Right ventricle myocardium superior (tissue), 1 donor: ENCODE measurements at regions not wholly inside any gene's neighbourhood (a gene's known extent, or its start where the extent isn't known, plus 50 kb on each side); places are given as distances from the start of the nearest gene placed in this dataset.

Experiments
- ATAC-seq: fragments of 200-7000 bp; cut with Tn5 transposase; one replicate; pipeline ENCODE4 v1.9.1; 2020; ENCODE audit warnings: mild to moderate bottlenecking; ENCODE audit not compliant: poor library complexity
- DNase-seq: peaks from one replicate; pipeline ENCODE4 v3.0.0-alpha.2; 2020
- intact Hi-C: fragments of 100-400 bp; cut with DNase I; formaldehyde crosslinking; loops from one replicate; pipeline ENCODE4 v1.11.2; 2022
- donor health status: DM: no; HTN: yes; CAD: no; lungs with severe emphysema.

GRCh38 chr12:112559784-112560183, 141.0 kb downstream of the PTPN11 start:
- ATAC-seq = no peak
- no peak for DNase-seq
- intact Hi-C loops = no loop called here

- intact Hi-C loops = no loop called here
- no peak for DNase-seq
- no peak for ATAC-seq
These were observed 145.5 kb downstream of the PTPN11 start for GRCh38 chr12:112564160-112564784.

DNA sequence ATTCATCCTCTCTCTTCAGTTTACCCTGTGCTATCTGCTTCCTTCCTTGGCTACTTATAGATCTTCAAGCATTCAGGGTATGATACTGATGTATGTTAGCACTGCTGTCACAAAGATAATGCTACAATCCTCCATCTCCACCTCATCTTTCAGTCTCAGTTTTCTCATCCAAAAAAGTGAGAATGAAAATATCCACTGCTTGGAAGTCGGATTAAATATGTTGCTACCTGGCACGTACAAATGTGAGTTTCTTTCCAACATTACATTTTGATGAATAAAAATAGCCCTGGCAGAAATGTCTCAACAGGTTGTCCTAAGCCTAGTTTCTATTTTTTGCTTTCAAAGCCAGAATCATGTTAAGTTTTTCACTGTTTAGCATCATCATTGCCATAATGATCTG, 149.9 kb downstream of the PTPN11 start:
- DNase-seq (no peak), ATAC-seq (no peak)
- intact Hi-C loops = no loop called here

DNA sequence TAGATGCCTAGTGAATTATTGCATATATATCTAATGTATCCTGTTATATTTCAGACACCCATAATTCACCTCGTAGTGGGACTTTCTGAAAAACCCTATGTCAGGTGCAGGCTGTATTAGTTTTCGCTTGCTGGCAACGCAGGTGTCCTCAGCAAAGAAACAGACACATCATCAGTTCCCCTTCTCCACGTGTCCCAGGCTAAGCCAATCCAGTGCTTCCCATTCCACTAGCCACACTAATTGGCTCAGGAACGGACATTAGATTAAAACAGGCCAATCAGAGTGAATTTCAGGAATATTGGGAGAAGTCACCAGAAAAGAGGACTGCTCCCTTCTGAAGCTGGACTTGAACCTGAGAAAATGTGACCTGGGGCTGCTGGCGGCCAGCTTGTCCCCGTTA, 151.3 kb downstream of the PTPN11 start:
- no peak for DNase-seq
- no peak for ATAC-seq
- intact Hi-C loops = no loop called here

- no peak for DNase-seq
- intact Hi-C loops = no loop called here
- no peak for ATAC-seq
These were observed 154.4 kb downstream of the PTPN11 start for GRCh38 chr12:112573141-112573540.

DNA sequence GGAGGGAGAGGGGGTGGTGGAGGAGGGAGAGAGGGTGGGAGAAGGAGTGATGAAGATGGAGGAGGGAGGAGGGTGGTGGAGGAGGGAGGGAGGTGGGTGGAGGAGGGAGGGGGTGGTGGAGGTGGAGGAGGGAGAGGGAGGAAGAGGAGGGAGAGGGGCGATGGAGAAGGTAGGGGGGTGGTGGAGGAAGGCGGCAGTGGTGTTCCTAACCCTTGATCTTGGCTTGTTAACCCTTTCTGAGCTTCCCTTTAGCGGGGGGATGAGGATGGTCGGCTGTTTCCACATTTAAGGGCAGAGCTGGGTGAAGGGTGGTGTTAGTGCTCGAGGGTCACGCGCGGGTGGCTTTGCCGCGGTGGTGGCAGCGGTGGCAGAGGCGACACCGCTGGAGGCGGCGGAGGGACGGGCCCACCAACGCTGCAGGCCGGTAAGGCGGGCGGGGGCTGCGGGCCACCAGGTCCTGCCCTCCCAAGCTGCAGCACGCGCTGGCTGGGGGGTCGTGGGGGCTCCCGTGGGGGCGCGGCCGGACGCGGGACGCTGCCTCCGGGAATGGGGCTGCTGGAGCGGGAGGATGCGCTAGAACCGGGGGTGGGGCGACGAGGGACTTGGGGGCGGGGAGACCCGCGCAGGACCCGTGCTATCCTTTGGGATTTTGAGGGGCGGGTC, 156.3 kb downstream of the PTPN11 start:
- intact Hi-C loops = no loop called here
- no peak for DNase-seq
- ATAC-seq = no peak

DNA sequence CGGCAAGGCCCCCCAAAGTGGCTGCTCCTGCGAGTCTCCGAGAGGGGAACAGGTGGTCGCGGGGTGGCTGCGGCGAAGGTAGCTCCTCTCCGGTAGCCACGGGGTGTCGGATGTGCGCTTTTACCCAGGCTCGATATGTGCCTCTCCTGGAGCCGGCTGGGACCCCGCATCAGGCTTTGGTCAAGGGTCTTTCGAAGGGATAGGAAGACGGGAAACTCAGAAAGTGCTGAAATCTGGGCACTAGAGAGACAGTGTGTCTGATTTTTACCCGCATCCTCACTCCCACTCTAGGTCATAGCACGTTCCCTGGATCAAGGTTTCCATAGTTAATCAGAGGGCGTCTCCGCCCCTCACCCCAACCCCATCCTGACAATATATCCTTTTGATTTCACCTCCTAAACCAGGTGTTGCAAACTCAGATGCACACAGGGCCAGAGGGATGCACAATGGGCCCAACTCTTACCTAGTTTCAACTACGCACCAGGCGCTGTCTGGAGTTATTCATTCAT, 156.9 kb downstream of the PTPN11 start:
- ATAC-seq (no peak), DNase-seq (no peak)
- intact Hi-C loops = no loop called here

DNA sequence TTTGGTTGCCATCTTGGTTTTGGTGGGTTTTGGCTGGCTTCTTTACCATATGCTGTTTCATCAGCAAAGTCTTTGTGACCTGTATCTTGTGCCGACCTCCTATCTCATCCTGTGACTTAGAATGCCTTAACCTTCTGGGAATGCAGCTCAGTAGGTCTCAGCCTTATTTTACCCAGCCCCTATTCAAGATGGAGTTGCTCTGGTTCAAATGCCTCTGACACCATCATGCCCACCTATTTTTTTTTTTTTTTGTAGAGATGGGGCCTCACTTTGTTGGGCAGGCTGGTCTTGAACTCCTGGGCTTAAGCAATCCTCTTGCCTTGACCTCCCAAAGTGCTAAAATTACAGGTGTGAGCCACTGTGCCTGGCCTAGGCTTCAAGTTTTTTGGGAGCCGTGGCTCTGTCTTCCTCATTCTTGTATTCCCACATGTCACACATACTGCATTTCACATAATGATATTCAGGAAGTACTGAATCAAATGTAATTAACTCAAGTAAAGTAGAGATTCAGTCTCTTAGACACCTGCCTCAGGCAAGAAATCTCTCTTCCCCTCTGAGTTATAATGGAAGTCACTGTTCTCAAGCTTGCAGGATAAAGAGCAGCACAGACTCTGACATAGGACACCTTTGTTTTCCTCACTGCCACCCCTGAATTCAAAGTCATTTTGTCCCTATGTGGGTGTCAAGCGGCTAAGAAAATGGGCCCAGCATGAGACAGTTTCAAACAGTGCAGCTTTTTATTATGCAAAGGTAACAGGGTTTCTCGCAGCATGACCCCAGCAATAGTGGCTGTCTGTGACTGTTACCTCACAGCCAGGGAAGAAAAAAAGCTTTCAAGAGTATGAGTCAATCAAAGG, 159.0 kb downstream of the PTPN11 start:
- ATAC-seq = no peak
- intact Hi-C loops = no loop called here
- no peak for DNase-seq

DNA sequence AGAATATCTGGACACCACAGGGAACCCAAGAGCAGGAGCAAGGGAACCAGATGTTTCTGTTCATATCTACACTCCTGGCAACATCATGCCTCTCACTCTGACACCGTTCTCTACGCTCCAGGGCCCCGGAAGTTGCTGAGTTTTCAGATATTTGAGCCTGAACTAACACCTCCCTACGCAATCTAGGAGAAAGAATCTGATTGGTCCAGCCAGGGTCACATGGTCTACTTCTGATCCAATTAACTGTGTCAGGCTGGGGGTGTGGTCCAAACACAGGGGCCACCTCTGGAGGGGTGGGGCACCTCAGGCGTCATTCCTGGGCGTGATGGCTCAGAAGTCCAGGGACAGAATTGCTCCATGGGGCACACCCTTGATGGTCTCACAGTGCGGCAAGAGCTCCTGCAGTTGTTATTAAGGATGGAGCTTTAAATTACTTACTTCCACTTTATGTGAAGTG, 165.5 kb downstream of the PTPN11 start:
- DNase-seq (no peak), ATAC-seq (no peak)
- intact Hi-C loops = no loop called here

- ATAC-seq (no peak), DNase-seq (no peak)
- intact Hi-C loops = no loop called here
These were observed 167.5 kb downstream of the PTPN11 start for GRCh38 chr12:112586148-112586783.

GRCh38 chr12:112589275-112589674, 170.5 kb downstream of the PTPN11 start:
- intact Hi-C loops = no loop called here
- ATAC-seq = no peak
- no peak for DNase-seq

DNA sequence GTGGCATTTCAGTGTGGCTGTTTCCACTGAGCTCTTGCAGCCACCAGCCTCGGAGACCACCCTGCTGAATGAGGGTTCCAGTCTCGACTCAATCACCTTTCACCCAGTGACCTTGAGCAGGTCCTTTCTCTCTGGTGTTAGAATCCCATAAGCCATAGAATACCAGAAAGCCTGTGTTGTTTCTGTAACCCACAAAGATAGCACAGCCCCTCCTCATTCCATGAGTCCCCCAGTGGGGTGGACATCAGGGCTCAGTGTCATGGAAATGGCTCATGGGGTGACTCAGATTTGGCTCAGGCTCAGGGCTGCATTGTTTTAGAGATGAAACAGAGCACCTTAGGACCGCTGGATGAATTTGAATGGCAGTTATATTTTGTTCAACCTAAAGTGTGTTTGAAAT, 171.5 kb downstream of the PTPN11 start:
- DNase-seq = no peak
- intact Hi-C loops = no loop called here
- ATAC-seq = no peak

GRCh38 chr12:112591488-112591887, 172.7 kb downstream of the PTPN11 start:
- intact Hi-C loops = no loop called here
- ATAC-seq (no peak), DNase-seq (no peak)

- DNase-seq = no peak
- ATAC-seq = no peak
- intact Hi-C loops = no loop called here
These were observed 176.7 kb downstream of the PTPN11 start for GRCh38 chr12:112595410-112595809.

DNA sequence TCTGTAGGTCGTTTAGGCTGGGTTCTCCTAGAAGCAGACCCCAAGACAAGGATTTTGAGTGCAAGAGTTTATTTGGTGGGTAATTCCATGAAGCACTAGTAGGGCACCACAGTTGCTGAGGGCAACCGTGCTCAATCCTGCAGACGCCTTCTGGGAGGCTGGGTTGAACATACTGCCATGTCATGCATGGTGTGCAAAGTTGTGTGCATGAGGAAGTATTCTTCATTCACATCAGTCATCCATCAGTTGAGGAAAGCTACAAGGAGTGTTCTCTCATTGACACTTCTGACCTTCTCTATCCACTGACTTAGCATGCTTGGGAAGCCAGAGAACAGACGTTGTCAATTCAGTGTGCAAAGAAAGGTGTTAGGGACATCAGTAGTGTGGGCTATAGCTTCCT, 179.2 kb downstream of the PTPN11 start:
- intact Hi-C loops = no loop called here
- ATAC-seq (no peak), DNase-seq (no peak)

GRCh38 chr12:112598626-112599025, 179.9 kb downstream of the PTPN11 start:
- DNase-seq = no peak
- intact Hi-C loops = no loop called here
- ATAC-seq = no peak

DNA sequence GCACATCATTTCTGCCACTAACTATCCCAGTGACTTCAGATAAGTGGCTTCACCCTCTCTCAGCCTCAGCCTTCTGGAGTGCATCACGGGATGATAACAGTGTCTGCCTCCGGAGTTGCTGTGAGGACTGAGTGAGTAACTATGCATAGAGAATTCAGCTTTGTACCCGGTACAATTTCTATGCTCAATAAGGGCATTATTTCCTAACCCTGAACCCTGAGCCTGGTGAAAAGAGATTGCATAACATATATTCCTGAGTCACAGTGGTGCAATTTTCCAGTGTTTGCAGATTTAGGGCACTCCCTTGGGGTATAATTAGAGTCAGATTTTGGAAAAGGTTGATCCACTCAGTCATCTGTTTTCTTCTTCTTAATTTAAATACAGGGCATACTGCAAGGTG, 181.1 kb downstream of the PTPN11 start:
- intact Hi-C loops = no loop called here
- DNase-seq (no peak), ATAC-seq (peak; percentile 36)

- ATAC-seq (no peak), DNase-seq (no peak)
- intact Hi-C loops = no loop called here
These were observed 183.4 kb downstream of the PTPN11 start for GRCh38 chr12:112602150-112602549.

GRCh38 chr12:112606611-112607365, 184.8 kb upstream of the RPH3A start:
- intact Hi-C loops = no loop called here
- DNase-seq (no peak), ATAC-seq (no peak)
